HepG2 (cell line): ENCODE measurements at regions not wholly inside any gene's neighbourhood (a gene's known extent, or its start where the extent isn't known, plus 50 kb on each side); places are given as distances from the start of the nearest gene placed in this dataset.

Experiments
- EZH2 ChIP-seq: conservative IDR thresholded peaks from 2 replicates; pipeline ENCODE4 v1.6.1; 2012; ENCODE audit warnings: mild to moderate bottlenecking, low read depth, low read length, moderate library complexity
- IKZF1 ChIP-seq: fragments of 450-650 bp; IDR thresholded peaks from 2 replicates; pipeline ENCODE4 v1.7.1; 2016
- JDP2 ChIP-seq: sonication (generic); formaldehyde crosslinking; IDR thresholded peaks from 2 replicates; pipeline ENCODE4 v1.8.1; 2022; ENCODE audit warnings: missing genetic modification reagents, borderline replicate concordance
- NCOR1 ChIP-seq: fragments of 200-600 bp; sonication (generic); IDR thresholded peaks from 2 replicates; pipeline ENCODE4 v1.7.0; 2017; ENCODE audit warnings: antibody characterized with exemption, low read length, borderline replicate concordance
- SCMH1 ChIP-seq: sonication (generic); formaldehyde crosslinking; IDR thresholded peaks from 2 replicates; pipeline ENCODE4 v1.9.0; 2021; ENCODE audit warnings: missing genetic modification reagents, mild to moderate bottlenecking, borderline replicate concordance
- SIX1 ChIP-seq: sonication (generic); formaldehyde crosslinking; IDR thresholded peaks from 2 replicates; pipeline ENCODE4 v1.4.0; 2020; ENCODE audit warnings: missing genetic modification reagents, borderline replicate concordance
- TAF1 ChIP-seq: sonication (generic); formaldehyde crosslinking; IDR thresholded peaks from 2 replicates; pipeline ENCODE4 v1.4.0; 2020; ENCODE audit warnings: missing genetic modification reagents
- TF ChIP-seq, protein P1 (sequence below): sonication (generic); formaldehyde crosslinking; IDR thresholded peaks from 2 replicates; pipeline ENCODE4 v1.8.0; 2022; ENCODE audit warnings: missing genetic modification reagents, mild to moderate bottlenecking, moderate library complexity, borderline replicate concordance
- TF ChIP-seq, protein P2 (sequence below): sonication (generic); formaldehyde crosslinking; conservative IDR thresholded peaks from 2 replicates; pipeline ENCODE4 v1.8.0; 2022; ENCODE audit warnings: mild to moderate bottlenecking, moderate library complexity, missing genetic modification reagents

DNA sequence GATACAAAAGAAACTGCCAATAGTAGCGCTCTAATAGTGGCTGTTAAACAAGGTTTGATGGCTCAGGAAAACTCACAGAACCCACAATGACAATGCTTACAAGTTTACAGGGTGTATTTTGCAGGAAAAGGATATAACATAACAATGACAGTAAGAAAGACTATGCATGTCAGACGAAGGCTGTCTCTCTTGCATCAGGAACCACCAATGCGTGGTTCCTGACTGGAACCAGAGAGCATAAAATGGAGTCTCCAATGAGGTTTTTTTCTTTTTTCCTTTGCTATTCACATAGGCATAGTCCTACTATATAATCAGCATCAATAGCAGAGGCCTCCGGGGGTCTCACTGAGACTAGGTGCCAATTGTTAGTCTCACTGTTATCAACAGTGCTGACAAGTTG lies 120.4 kb upstream of the STEAP1 start:
- TF ChIP-seq, protein P1, sequence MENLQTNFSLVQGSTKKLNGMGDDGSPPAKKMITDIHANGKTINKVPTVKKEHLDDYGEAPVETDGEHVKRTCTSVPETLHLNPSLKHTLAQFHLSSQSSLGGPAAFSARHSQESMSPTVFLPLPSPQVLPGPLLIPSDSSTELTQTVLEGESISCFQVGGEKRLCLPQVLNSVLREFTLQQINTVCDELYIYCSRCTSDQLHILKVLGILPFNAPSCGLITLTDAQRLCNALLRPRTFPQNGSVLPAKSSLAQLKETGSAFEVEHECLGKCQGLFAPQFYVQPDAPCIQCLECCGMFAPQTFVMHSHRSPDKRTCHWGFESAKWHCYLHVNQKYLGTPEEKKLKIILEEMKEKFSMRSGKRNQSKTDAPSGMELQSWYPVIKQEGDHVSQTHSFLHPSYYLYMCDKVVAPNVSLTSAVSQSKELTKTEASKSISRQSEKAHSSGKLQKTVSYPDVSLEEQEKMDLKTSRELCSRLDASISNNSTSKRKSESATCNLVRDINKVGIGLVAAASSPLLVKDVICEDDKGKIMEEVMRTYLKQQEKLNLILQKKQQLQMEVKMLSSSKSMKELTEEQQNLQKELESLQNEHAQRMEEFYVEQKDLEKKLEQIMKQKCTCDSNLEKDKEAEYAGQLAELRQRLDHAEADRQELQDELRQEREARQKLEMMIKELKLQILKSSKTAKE (CRISPR knock-in tag) = no peak
- TF ChIP-seq NCOR1 (no peak), JDP2 (CRISPR knock-in tag) (no peak), TAF1 (no peak), IKZF1 (no peak), SIX1 (CRISPR knock-in tag) (no peak), SCMH1 (CRISPR knock-in tag) (no peak), EZH2 (no peak)
- TF ChIP-seq, protein P2, sequence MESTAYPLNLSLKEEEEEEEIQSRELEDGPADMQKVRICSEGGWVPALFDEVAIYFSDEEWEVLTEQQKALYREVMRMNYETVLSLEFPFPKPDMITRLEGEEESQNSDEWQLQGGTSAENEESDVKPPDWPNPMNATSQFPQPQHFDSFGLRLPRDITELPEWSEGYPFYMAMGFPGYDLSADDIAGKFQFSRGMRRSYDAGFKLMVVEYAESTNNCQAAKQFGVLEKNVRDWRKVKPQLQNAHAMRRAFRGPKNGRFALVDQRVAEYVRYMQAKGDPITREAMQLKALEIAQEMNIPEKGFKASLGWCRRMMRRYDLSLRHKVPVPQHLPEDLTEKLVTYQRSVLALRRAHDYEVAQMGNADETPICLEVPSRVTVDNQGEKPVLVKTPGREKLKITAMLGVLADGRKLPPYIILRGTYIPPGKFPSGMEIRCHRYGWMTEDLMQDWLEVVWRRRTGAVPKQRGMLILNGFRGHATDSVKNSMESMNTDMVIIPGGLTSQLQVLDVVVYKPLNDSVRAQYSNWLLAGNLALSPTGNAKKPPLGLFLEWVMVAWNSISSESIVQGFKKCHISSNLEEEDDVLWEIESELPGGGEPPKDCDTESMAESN = no peak
